ENCODE measurements at regions not wholly inside any gene's neighbourhood (a gene's known extent, or its start where the extent isn't known, plus 50 kb on each side); places are given as distances from the start of the nearest gene placed in this dataset.

DNA sequence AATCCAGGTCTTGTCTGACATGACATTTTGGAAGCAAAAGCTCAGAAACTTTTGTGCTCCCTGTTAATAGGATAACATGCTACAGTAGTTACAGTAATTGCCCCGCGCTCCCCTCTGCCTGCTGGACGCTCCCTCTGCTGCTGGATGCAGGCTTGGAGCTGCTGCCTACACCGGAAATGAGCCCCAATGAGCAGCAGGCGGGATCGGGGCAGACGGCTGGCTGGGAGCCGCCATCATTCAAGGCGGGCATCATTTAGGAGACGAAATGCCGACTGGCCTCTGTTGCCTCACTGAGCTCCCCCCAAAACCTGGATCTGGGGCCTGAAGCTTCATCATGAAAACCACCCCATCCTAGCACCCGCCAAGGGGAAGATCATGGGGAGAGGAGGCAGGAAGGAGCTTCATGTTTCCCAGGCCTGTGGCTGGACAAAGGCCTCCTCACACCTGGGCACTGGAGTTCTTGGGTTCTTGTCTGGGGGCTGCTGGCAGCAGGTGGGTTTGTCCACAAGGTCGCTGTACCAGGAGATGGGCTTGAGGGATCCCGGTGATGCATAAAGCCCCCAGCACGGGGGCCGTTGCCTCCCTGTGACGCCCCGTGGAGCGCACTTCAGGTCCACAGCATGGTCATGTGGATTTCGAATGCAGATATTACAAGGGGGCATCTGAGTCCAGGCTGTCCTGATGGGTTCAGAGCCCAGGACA, 664.3 kb downstream of the BRD1 start:
- TF ChIP-seq EZH2phosphoT487 (IDR thresholded peaks at IDR 0.05; ENCODE audit: borderline replicate concordance), result no peak
- TF ChIP-seq, protein P1, sequence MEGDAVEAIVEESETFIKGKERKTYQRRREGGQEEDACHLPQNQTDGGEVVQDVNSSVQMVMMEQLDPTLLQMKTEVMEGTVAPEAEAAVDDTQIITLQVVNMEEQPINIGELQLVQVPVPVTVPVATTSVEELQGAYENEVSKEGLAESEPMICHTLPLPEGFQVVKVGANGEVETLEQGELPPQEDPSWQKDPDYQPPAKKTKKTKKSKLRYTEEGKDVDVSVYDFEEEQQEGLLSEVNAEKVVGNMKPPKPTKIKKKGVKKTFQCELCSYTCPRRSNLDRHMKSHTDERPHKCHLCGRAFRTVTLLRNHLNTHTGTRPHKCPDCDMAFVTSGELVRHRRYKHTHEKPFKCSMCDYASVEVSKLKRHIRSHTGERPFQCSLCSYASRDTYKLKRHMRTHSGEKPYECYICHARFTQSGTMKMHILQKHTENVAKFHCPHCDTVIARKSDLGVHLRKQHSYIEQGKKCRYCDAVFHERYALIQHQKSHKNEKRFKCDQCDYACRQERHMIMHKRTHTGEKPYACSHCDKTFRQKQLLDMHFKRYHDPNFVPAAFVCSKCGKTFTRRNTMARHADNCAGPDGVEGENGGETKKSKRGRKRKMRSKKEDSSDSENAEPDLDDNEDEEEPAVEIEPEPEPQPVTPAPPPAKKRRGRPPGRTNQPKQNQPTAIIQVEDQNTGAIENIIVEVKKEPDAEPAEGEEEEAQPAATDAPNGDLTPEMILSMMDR (conservative IDR thresholded peaks at IDR 0.05; ENCODE audit: low read length), result no peak
